HG03108 (cell line): ENCODE measurements at regions not wholly inside any gene's neighbourhood (a gene's known extent, or its start where the extent isn't known, plus 50 kb on each side); places are given as distances from the start of the nearest gene placed in this dataset.
"Not testable (repeated sequence)": the region's sequence is repeated elsewhere in the genome, so short reads cannot be mapped to it uniquely, and the experiment has no call there.

Experiments used
- ATAC-seq: cut with Tn5 transposase; IDR thresholded peaks from one replicate; pipeline ENCODE4 v1.9.1; 2021; ENCODE audit warnings: moderate library complexity; ENCODE audit not compliant: unreplicated experiment

DNA sequence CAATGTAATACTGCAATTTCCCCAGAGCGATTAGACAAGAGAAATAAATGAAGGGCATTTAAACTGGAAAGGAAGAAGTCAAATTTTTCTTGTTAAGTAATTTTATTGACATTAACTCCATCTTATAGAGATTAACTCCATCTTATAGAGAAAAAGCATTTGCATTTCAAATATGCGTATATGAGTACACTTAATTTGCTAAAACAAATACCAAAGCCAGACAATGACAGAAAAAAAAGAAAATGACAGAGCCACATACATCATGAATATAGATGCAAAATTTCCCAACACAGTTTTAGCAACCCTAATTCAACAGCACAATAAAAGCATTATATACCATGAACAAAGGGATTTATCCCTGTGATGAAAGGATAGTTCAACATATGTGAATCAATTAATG is 1293.1 kb upstream of the EYS start:
- ATAC-seq, result no peak

DNA sequence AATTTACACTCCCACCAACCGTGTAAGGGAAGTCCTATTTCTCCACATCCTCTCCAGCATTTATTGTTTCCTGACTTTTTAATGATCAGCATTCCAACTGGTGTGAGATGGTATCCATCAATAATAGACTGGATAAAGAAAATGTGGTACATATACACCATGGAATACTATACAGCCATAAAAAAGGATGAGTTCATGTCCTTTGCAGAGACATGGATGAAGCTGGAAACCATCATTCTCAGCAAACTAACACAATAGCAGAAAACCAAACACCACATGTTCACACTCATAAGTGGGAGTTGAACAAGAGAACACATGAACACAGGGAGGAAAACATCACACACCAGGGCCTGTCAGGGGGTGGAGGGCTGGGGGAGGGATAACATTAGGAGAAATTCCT is 1290.6 kb upstream of the EYS start:
- ATAC-seq, result not testable (repeated sequence)

- no peak for ATAC-seq
Measured at GRCh38 chr6:66995669-66996068, 1288.6 kb upstream of the EYS start.

DNA sequence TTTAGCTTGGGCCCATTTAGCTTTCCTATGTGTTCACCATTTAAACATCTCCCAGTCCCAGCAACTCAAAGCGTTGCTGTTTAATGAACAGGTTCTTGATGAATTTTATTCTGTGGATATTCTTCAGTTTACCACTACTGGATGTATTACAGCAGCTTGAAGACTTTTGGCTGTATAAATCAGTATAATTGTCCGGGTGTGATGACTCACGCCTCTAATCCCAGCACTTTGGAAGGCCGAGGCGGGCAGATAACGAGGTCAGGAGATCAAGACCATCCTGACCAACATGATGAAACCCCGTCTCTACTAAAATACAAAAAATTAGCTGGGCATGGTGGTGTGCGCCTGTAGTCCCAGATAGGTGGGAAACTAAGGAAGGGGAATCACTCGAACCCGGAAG is 1286.7 kb upstream of the EYS start:
- not testable (repeated sequence) for ATAC-seq

- no peak for ATAC-seq
Measured at GRCh38 chr6:66993272-66993671, 1286.2 kb upstream of the EYS start.

GRCh38 chr6:66992660-66993059 is 1285.6 kb upstream of the EYS start:
- ATAC-seq, result no peak

GRCh38 chr6:66986940-66987339 is 1279.9 kb upstream of the EYS start:
- no peak for ATAC-seq

GRCh38 chr6:66985816-66986215 is 1278.8 kb upstream of the EYS start:
- no peak for ATAC-seq

DNA sequence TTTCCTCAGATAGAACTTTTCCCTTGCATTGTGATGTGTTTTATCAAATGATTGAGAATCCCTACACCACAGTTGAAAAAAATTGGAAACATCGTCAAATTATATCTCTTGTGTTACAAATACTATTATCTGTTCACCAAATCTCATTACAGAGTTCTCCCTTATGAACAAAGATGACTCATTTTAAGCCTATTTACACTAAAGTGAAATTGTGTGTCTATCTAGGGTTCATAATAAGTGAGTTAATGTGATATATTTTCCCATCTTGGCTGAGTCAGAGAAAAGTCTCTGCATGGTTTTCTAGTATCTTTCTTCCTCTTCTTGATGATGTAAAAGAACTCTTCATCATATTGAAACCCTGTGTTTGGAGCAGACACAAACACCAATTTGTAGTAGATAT is 1263.3 kb upstream of the EYS start:
- no peak for ATAC-seq

- no peak for ATAC-seq
Measured at GRCh38 chr6:66965227-66965626, 1258.2 kb upstream of the EYS start.

DNA sequence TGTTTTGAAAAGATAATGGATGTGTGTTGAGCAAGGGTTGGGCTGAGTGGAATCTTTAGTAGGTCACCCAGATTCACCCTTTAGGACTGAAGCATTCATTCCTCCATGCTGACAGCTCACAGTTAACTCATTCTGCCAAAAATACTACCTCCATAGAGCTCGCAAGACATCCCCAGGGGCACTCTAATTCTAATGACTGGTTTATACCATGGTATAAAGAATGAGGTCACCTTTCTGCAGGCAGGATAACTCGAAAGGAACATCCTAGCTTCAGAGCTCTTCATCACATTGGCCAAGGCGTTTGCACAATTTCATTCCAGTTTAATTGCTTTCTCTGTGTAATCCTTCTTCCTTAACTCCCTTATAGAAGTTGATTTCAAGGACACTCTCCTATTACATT is 1257.2 kb upstream of the EYS start:
- no peak for ATAC-seq

- no peak for ATAC-seq
Measured at GRCh38 chr6:66962082-66962481, 1255.1 kb upstream of the EYS start.

DNA sequence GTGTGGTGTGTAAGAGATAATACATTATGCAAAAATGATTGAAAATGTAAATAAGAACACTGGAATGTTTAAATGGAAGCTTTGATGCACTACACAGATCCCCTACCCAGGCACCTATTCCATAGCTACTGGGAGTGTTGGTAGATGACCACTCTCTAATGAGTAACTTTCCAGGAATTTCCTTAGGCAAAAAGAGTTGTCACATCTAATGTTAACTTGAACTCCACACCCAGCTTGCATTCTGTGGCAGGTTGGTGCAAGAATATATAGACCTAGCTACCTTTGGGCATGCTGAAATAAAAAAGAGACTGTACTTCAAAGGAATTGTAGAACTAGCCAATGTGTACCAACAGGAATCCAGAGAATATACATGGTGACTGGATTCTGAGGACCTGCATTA is 1254.2 kb upstream of the EYS start:
- ATAC-seq, result no peak

- no peak for ATAC-seq
Measured at GRCh38 chr6:66949191-66949661, 1242.2 kb upstream of the EYS start.

DNA sequence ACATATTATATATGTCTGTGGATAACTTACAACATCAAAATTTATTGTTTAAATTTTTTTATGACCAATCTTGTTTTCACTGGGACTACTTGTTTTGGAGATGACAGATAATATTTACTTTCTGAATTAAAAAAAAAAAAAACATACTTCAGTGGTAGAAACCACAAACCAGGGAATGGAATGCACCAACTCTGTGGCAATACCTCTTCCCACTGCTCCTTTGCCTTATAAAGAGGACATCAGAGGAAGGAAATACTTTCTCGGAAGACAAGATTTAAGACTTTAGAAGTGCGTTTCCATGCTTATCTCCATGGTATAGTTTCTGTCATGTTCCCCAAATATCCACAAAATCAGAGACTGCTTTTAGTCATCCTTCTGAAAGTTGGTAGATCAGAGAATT is 1241.1 kb upstream of the EYS start:
- no peak for ATAC-seq

DNA sequence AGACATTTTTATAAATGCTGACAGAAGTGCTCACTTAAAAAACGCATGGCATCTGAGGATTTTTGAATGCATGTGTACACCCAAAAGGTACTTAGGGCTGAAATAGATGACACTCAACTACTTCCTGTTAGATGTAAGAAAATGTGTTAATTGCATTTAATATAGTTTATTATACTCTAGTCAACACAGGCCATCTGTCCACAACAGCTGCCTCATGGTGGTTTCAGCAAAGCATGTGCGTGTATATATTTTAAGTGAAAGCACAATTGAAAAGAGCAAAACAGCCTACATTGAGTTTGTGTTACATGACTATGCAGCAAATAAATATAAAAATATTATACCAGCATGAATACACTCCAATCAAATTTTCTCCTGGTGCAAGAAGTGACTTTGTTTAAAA is 1233.0 kb upstream of the EYS start:
- no peak for ATAC-seq

GRCh38 chr6:66937180-66937579 is 1230.2 kb upstream of the EYS start:
- no peak for ATAC-seq

DNA sequence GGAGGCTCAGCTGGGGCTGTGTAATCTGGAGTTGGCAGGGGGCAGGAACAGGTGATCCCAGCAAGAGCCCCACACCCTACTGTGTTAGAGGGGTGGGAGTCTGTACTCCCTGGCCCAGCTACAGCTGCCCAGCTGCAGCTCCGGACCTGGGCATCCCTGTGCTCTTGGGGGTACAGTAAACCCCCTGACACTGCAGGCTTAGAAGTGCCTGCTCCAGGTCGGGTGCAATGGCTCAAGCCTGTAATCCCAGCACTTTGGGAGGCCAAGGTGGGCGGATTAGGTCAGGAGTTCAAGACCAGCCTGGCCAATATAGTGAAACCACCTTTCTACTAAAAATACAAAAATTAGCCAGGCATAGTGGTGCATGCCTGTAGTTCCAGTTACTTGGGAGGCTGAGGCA is 1228.6 kb upstream of the EYS start:
- ATAC-seq, result no peak

GRCh38 chr6:66931787-66932186 is 1224.8 kb upstream of the EYS start:
- no peak for ATAC-seq

DNA sequence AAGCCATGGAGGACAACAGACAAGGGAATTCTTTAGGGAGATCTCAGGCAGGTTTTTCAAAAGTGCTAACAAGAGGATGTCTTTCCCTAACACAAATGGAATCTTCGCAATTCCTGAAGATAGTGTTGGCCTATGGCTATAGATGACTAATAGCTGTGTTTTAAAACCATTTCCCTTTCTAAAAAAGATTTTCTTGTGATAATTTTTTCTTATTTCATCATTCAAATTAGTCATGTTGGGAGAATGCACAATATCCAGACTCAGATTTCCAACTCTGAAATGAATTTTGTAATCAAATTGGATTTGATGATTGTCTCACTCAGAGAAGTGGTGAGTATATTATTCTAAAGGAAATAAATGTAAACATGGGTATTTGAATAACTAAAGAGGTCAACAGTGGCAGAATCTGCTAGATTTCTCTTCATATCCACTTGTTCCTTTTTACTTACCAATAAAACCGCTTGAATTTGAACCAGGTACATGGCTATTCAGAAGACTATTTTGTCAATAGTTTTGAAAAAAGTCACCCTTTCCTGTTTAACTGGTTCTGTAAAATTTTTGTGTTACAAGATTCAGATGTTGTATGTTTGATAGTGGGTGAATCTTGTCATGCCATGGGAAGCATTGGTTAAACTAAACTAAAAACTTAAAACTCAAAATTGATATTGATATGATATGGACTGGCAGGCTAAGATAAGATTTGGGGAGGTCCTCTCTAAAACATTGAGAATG is 1223.7 kb upstream of the EYS start:
- ATAC-seq, result no peak

- ATAC-seq, result no peak
Measured at GRCh38 chr6:66926060-66926459, 1219.0 kb upstream of the EYS start.

DNA sequence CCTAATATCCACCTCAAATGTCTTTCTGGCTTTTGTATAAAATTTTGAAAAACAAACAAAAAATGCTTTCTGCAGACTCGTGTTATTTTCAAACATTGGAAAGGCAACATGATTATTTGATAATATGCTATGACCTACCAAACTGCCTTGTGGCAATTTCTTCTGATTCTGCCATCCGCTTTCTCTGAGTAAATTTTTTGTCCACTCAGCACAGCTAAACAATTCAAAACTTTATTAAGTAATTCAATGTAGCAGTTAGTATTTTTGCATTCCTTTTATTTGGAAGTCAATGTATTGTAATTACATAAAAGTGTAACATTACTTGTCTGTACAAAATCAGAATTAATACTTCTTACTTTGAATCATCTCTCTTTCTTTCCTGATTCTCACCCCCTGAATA is 1206.6 kb upstream of the EYS start:
- ATAC-seq, result no peak

- no peak for ATAC-seq
Measured at GRCh38 chr6:66902457-66902856, 1195.4 kb upstream of the EYS start.
